EL (cell line): ENCODE measurements at regions not wholly inside any gene's neighbourhood (a gene's known extent, or its start where the extent isn't known, plus 50 kb on each side); places are given as distances from the start of the nearest gene placed in this dataset.
"Not testable (repeated sequence)": the region's sequence is repeated elsewhere in the genome, so short reads cannot be mapped to it uniquely, and the experiment has no call there.

Experiments used
- DNase-seq: peaks from one replicate; pipeline ENCODE4 v3.0.0-alpha.2; 2016

GRCh38 chr5:111631328-111631727 lies 119.0 kb upstream of the STARD4 start:
- no peak for DNase-seq

- no peak for DNase-seq
These were observed 116.6 kb upstream of the STARD4 start for GRCh38 chr5:111628901-111629300.

GRCh38 chr5:111627862-111628261 lies 115.5 kb upstream of the STARD4 start:
- DNase-seq, result no peak

- no peak for DNase-seq
These were observed 114.3 kb upstream of the STARD4 start for GRCh38 chr5:111626473-111627148.

- DNase-seq, result no peak
These were observed 106.4 kb upstream of the STARD4 start for GRCh38 chr5:111618623-111619271.

- DNase-seq, result no peak
These were observed 102.7 kb upstream of the STARD4 start for GRCh38 chr5:111615054-111615453.

- not testable (repeated sequence) for DNase-seq
These were observed 99.8 kb upstream of the STARD4 start for GRCh38 chr5:111612013-111612630.

GRCh38 chr5:111606194-111606593 lies 93.9 kb upstream of the STARD4 start:
- no peak for DNase-seq

- DNase-seq, result peak; percentile 66
These were observed 91.1 kb upstream of the STARD4 start for GRCh38 chr5:111603446-111603827.

GRCh38 chr5:111602817-111603445 lies 90.6 kb upstream of the STARD4 start:
- no peak for DNase-seq

GRCh38 chr5:111598996-111599395 lies 86.7 kb upstream of the STARD4 start:
- DNase-seq, result no peak

GRCh38 chr5:111597491-111597890 lies 85.2 kb upstream of the STARD4 start:
- DNase-seq, result no peak

- DNase-seq, result no peak
These were observed 84.4 kb upstream of the STARD4 start for GRCh38 chr5:111596705-111597104.

GRCh38 chr5:111595425-111595824 lies 83.1 kb upstream of the STARD4 start:
- no peak for DNase-seq

GRCh38 chr5:111589316-111589715 lies 77.0 kb upstream of the STARD4 start:
- DNase-seq, result no peak

GRCh38 chr5:111587728-111588127 lies 75.4 kb upstream of the STARD4 start:
- no peak for DNase-seq

- no peak for DNase-seq
These were observed 73.6 kb upstream of the STARD4 start for GRCh38 chr5:111585946-111586345.

GRCh38 chr5:111585291-111585690 lies 73.0 kb upstream of the STARD4 start:
- DNase-seq, result no peak

- peak; percentile 88 for DNase-seq
These were observed 72.3 kb upstream of the STARD4 start for GRCh38 chr5:111584651-111585050.

GRCh38 chr5:111583758-111584203 lies 71.4 kb upstream of the STARD4 start:
- DNase-seq, result peak; percentile 67

- DNase-seq, result peak; percentile 93
These were observed 70.8 kb upstream of the STARD4 start for GRCh38 chr5:111582993-111583601.

- no peak for DNase-seq
These were observed 70.1 kb upstream of the STARD4 start for GRCh38 chr5:111582451-111582850.

- peak; percentile 11 for DNase-seq
These were observed 68.6 kb upstream of the STARD4 start for GRCh38 chr5:111580956-111581355.
